ENCODE measurements at regions not wholly inside any gene's neighbourhood (a gene's known extent, or its start where the extent isn't known, plus 50 kb on each side); places are given as distances from the start of the nearest gene placed in this dataset.

DNA sequence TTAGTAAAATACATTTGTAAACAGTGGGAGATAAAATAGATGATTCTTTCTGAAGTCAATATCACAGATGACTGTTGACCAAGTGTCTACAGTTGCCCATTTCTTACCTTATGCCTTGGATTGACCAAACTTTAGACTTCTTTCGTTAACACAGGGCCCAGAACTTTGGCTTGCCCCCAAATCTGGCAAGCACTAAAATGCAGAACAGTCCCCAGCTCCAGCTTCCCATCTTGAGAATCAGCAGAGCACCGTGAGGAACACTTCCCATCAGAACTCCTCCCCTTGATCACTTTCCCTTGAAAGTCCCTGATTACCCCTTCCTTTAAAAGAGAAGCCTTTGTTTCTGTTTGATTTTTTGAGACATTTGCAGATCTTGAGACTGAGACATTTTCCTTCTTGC, 1039.9 kb downstream of the TLE1 start:
- peak in 2 of 3 donors; percentile 16 to 71 for DNase-seq
- no peaks in the 10 kb centered on the region for H3K9me3 ChIP-seq (ENCODE audit: control insufficient read depth, low read length)
- intact Hi-C loops (cut with DNase I), result no loop called here
- no peaks in the 10 kb centered on the region for H3K4me1 ChIP-seq (ENCODE audit: control insufficient read depth, insufficient read depth, low read length)
- no peak overlapping the region for H3K4me3 ChIP-seq (ENCODE audit: low read length)
- peak in 1 of 2 donors; percentile 67 for ATAC-seq
- H3K27ac ChIP-seq (ENCODE audit: low read length), result no peak overlapping the region
- H3K27me3 ChIP-seq (ENCODE audit: control insufficient read depth, insufficient read depth), result no peaks in the 10 kb centered on the region
- 37% methylated on average over 2 of the region's 2 CpGs for WGBS

DNA sequence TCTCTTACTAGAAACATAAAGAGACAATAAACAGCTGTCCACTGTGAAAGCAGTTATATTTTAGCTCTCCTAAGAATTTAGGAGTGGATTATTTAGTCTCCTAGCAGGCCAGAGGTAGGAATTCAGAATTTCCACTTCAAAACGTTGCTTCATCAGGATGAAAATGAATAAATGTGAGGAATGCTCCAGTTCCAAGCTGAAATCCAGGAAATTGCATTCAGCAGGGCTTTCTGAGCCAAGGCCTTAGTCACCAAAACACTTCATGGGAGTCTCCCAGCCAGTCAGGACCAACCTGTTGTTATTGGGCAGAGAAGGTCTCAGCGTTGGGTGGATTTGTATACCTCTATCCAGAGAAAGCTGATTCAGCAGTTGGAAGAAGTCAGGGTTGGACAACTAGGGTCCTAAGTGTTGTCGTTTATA, 1040.3 kb downstream of the TLE1 start:
- intact Hi-C loops (cut with DNase I), result no loop called here
- 38% methylated on average over 3 of the region's 3 CpGs for WGBS
- DNase-seq (peak in 2 of 3 donors; percentile 30 to 63), ATAC-seq (peak; percentile 86 to 90)
- H3K27me3 ChIP-seq (ENCODE audit: control insufficient read depth, insufficient read depth), result no peaks in the 10 kb centered on the region
- no peak overlapping the region for H3K4me3 ChIP-seq (ENCODE audit: low read length)
- no peak overlapping the region for H3K27ac ChIP-seq (ENCODE audit: low read length)
- no peaks in the 10 kb centered on the region for H3K9me3 ChIP-seq (ENCODE audit: control insufficient read depth, low read length)
- no peaks in the 10 kb centered on the region for H3K4me1 ChIP-seq (ENCODE audit: control insufficient read depth, insufficient read depth, low read length)

GRCh38 chr9:80648336-80648735, 1041.0 kb downstream of the TLE1 start:
- intact Hi-C loops (cut with DNase I), result no loop called here
- no peak overlapping the region for H3K4me3 ChIP-seq (ENCODE audit: low read length)
- H3K27me3 ChIP-seq (ENCODE audit: control insufficient read depth, insufficient read depth), result no peaks in the 10 kb centered on the region
- no peak for ATAC-seq
- no peaks in the 10 kb centered on the region for H3K9me3 ChIP-seq (ENCODE audit: control insufficient read depth, low read length)
- DNase-seq, result no peak
- 79% methylated on average over 1 of the region's 1 CpG for WGBS
- no peaks in the 10 kb centered on the region for H3K4me1 ChIP-seq (ENCODE audit: control insufficient read depth, insufficient read depth, low read length)
- H3K27ac ChIP-seq (ENCODE audit: low read length), result no peak overlapping the region

DNA sequence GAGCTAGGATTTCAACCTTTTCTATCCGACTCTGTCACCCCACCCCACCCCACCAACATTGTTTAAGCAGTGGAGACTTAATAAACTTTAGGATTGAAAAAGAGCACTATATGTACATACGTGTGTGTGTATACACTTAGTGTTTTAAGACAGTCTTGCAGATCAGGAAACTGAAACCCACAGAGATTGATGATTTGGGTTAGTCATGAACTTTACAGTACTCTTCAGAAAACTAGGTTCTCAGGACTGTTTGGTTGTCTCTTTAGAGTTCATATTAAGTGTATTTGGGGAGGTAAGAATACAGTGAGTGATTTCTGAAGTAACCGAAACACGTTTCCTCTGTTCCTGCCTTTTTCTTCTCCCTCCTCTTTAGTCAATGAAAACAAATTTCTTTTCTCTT, 1043.1 kb downstream of the TLE1 start:
- ATAC-seq (no peak), DNase-seq (no peak)
- no peaks in the 10 kb centered on the region for H3K27me3 ChIP-seq (ENCODE audit: control insufficient read depth, insufficient read depth)
- H3K4me1 ChIP-seq (ENCODE audit: control insufficient read depth, insufficient read depth, low read length), result no peaks in the 10 kb centered on the region
- intact Hi-C loops (cut with DNase I), result no loop called here
- no peaks in the 10 kb centered on the region for H3K9me3 ChIP-seq (ENCODE audit: control insufficient read depth, low read length)
- 86% methylated on average over 4 of the region's 4 CpGs for WGBS
- H3K4me3 ChIP-seq (ENCODE audit: low read length), result no peak overlapping the region
- no peak overlapping the region for H3K27ac ChIP-seq (ENCODE audit: low read length)

DNA sequence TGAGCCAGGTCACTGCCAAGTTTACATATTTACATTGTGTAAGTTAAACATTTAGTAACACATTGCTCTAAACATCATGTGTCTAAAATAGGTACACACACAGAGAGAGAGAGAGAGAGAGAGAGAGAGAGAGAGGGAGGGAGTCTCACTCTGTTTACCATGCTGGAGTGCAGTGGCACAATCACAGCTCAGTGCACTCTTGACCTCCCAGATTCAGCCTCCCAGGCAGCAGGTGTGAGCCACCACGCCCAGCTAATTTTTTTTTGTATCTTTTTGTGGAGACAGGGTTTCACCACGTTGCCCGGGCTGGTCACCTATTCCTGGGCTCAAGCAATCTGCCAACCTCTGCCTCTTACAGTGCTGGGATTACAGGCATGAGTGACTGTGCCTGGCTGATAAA, 1045.3 kb downstream of the TLE1 start:
- ATAC-seq, result no peak
- Histone ChIP-seq H3K4me1 (ENCODE audit: control insufficient read depth, insufficient read depth, low read length) (no peaks in the 10 kb centered on the region), H3K27me3 (ENCODE audit: control insufficient read depth, insufficient read depth) (no peaks in the 10 kb centered on the region), H3K27ac (ENCODE audit: low read length) (no peak overlapping the region), H3K9me3 (ENCODE audit: control insufficient read depth, low read length) (no peaks in the 10 kb centered on the region), H3K4me3 (ENCODE audit: low read length) (no peak overlapping the region)
- WGBS, result 82% methylated on average over 3 of the region's 3 CpGs
- intact Hi-C loops (cut with DNase I), result no loop called here
- no peak for DNase-seq

GRCh38 chr9:80635065-80635464, 1054.3 kb downstream of the TLE1 start:
- no peaks in the 10 kb centered on the region for H3K9me3 ChIP-seq (ENCODE audit: control insufficient read depth, low read length)
- intact Hi-C loops (cut with DNase I), result no loop called here
- whole genome bisulfite sequencing, result 64% methylated on average over 1 of the region's 1 CpG
- H3K27ac ChIP-seq (ENCODE audit: low read length), result no peak overlapping the region
- DNase-seq, result no peak
- H3K4me3 ChIP-seq (ENCODE audit: low read length), result no peak overlapping the region
- no peak for ATAC-seq
- no peaks in the 10 kb centered on the region for H3K4me1 ChIP-seq (ENCODE audit: control insufficient read depth, insufficient read depth, low read length)
- no peaks in the 10 kb centered on the region for H3K27me3 ChIP-seq (ENCODE audit: control insufficient read depth, insufficient read depth)

DNA sequence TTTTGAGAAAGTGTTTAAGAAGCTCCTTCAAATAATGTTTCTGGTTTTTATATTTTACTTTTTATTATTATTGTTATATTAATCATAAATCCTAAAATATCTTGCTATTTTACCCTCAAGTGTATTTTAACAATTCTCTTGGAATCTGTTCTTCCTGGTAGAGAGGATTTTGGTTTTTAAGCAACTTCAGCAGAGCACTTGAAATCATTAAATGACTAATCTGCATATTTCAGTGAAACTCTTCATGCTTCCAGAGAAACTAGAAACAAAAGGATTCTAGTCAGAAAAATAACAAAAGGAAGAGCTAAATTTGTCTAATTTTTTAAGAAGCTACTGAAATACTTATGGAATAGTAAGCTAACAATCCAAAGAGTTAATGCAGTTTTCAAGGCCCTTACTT, 1057.3 kb downstream of the TLE1 start:
- DNase-seq, result no peak
- no peak overlapping the region for H3K4me3 ChIP-seq (ENCODE audit: low read length)
- intact Hi-C loops (cut with DNase I), result no loop called here
- H3K4me1 ChIP-seq (ENCODE audit: control insufficient read depth, insufficient read depth, low read length), result no peaks in the 10 kb centered on the region
- no peaks in the 10 kb centered on the region for H3K27me3 ChIP-seq (ENCODE audit: control insufficient read depth, insufficient read depth)
- no peak overlapping the region for H3K27ac ChIP-seq (ENCODE audit: low read length)
- ATAC-seq, result no peak
- H3K9me3 ChIP-seq (ENCODE audit: control insufficient read depth, low read length), result no peaks in the 10 kb centered on the region

GRCh38 chr9:80622508-80622907, 1050.7 kb downstream of the TLE4 start:
- H3K27ac ChIP-seq (ENCODE audit: low read length), result no peak overlapping the region
- 58% methylated on average over 1 of the region's 1 CpG for WGBS
- no peaks in the 10 kb centered on the region for H3K27me3 ChIP-seq (ENCODE audit: control insufficient read depth, insufficient read depth)
- DNase-seq (no peak), ATAC-seq (no peak)
- no peaks in the 10 kb centered on the region for H3K9me3 ChIP-seq (ENCODE audit: control insufficient read depth, low read length)
- H3K4me3 ChIP-seq (ENCODE audit: low read length), result no peak overlapping the region
- no peaks in the 10 kb centered on the region for H3K4me1 ChIP-seq (ENCODE audit: control insufficient read depth, insufficient read depth, low read length)
- intact Hi-C loops (cut with DNase I), result no loop called here

- Histone ChIP-seq H3K27me3 (ENCODE audit: control insufficient read depth, insufficient read depth) (no peaks in the 10 kb centered on the region), H3K27ac (ENCODE audit: low read length) (no peak overlapping the region), H3K4me1 (ENCODE audit: control insufficient read depth, insufficient read depth, low read length) (no peaks in the 10 kb centered on the region), H3K9me3 (ENCODE audit: control insufficient read depth, low read length) (no peaks in the 10 kb centered on the region), H3K4me3 (ENCODE audit: low read length) (no peak overlapping the region)
- ATAC-seq (no peak), DNase-seq (no peak)
- intact Hi-C loops (cut with DNase I), result no loop called here
- 26% methylated on average over 3 of the region's 3 CpGs for WGBS
Measured at GRCh38 chr9:80619356-80619755, 1047.6 kb downstream of the TLE4 start.

DNA sequence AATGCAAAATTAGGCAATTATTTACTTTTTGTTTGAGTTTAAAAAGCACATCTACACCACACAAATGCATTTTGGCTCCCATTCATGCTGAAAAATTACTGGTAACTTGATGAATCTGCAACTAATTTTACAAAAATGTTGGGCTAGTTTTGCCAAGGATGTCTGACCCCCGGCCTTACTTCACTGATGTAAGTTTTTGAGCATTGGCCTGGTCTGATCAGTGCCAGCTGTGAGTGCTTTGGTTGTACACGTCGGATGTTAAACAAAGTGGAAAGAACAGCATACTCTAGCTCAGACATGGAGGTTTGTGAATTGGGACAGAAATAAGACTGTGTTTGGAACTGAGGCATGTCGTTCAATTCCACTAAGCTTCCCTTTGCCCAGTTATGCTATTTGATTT, 1044.2 kb downstream of the TLE4 start:
- no peaks in the 10 kb centered on the region for H3K27me3 ChIP-seq (ENCODE audit: control insufficient read depth, insufficient read depth)
- no peaks in the 10 kb centered on the region for H3K4me1 ChIP-seq (ENCODE audit: control insufficient read depth, insufficient read depth, low read length)
- 52% methylated on average over 4 of the region's 4 CpGs for WGBS
- H3K9me3 ChIP-seq (ENCODE audit: control insufficient read depth, low read length), result no peaks in the 10 kb centered on the region
- H3K27ac ChIP-seq (ENCODE audit: low read length), result no peak overlapping the region
- ATAC-seq (no peak), DNase-seq (no peak)
- intact Hi-C loops (cut with DNase I), result no loop called here
- no peak overlapping the region for H3K4me3 ChIP-seq (ENCODE audit: low read length)

DNA sequence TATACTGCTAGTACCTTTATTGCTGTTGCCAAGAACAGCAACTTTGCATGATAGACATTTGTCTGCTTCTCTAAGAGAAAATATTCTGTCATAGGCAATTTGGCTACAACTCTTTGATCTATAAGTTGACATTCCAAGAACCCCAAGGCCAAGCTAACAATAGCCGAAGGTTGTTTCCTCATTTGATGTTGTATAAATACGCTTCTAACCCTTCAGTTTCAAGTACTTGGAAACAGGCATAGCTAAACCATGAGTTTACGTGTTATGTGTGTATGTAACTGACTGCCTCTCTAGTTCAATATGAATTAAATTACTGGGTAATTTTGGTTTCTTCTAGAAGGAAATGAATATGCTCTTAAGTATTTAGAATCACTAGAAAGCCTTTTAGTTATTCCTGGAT, 1034.0 kb downstream of the TLE4 start:
- intact Hi-C loops (cut with DNase I), result no loop called here
- no peaks in the 10 kb centered on the region for H3K9me3 ChIP-seq (ENCODE audit: control insufficient read depth, low read length)
- ATAC-seq (no peak), DNase-seq (no peak)
- WGBS, result 82% methylated on average over 3 of the region's 3 CpGs
- no peaks in the 10 kb centered on the region for H3K27me3 ChIP-seq (ENCODE audit: control insufficient read depth, insufficient read depth)
- H3K4me3 ChIP-seq (ENCODE audit: low read length), result no peak overlapping the region
- H3K27ac ChIP-seq (ENCODE audit: low read length), result no peak overlapping the region
- H3K4me1 ChIP-seq (ENCODE audit: control insufficient read depth, insufficient read depth, low read length), result no peaks in the 10 kb centered on the region

DNA sequence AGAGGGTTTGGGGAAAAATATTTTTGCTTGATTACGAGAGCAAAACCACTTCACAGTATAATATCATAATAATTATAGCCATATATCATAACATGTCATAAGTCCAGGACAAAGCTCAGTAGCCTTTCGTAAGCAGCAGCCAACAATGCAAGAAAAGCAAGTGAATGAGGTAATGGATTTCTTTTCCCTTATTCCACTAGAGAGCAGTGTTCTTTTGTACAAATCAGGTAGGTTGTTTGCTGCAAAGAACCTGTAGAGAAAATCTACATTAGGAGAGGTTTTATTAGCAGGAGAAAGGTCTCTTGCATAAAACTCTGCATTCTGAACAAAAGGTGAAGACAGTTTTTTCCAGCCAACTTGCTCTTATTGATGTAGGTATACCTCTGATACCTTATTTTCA, 1033.4 kb downstream of the TLE4 start:
- DNase-seq (no peak), ATAC-seq (no peak)
- Histone ChIP-seq H3K27me3 (ENCODE audit: control insufficient read depth, insufficient read depth) (no peaks in the 10 kb centered on the region), H3K4me1 (ENCODE audit: control insufficient read depth, insufficient read depth, low read length) (no peaks in the 10 kb centered on the region), H3K4me3 (ENCODE audit: low read length) (no peak overlapping the region), H3K27ac (ENCODE audit: low read length) (no peak overlapping the region), H3K9me3 (ENCODE audit: control insufficient read depth, low read length) (no peaks in the 10 kb centered on the region)
- intact Hi-C loops (cut with DNase I), result no loop called here
- WGBS, result 34% methylated on average over 2 of the region's 2 CpGs

Measured in right cardiac atrium (tissue), 5 donors.